Endothelial cell (in vitro differentiated cells): ENCODE measurements at regions not wholly inside any gene's neighbourhood (a gene's known extent, or its start where the extent isn't known, plus 50 kb on each side); places are given as distances from the start of the nearest gene placed in this dataset.

Experiments used
- DNase-seq: peaks from one replicate; pipeline ENCODE4 v3.0.0; 2021; ENCODE audit warnings: low spot score
- H3K27ac Mint-ChIP-seq: one replicate; pipeline ENCODE4 v1.8.0; 2021; ENCODE audit warnings: mixed read lengths, inconsistent platforms; ENCODE audit not compliant: unreplicated experiment
- H3K27me3 Mint-ChIP-seq: one replicate; pipeline ENCODE4 v1.8.0; 2021; ENCODE audit warnings: mild to moderate bottlenecking, moderate library complexity, mixed read lengths, inconsistent platforms; ENCODE audit not compliant: unreplicated experiment
- H3K36me3 Mint-ChIP-seq: one replicate; pipeline ENCODE4 v1.8.0; 2021; ENCODE audit warnings: mild to moderate bottlenecking, low read depth, mixed read lengths, inconsistent platforms; ENCODE audit not compliant: unreplicated experiment
- H3K4me1 Mint-ChIP-seq: one replicate; pipeline ENCODE4 v1.8.0; 2021; ENCODE audit warnings: mild to moderate bottlenecking, mixed read lengths, inconsistent platforms; ENCODE audit not compliant: unreplicated experiment
- H3K4me3 Mint-ChIP-seq: one replicate; pipeline ENCODE4 v1.8.0; 2021; ENCODE audit warnings: mild to moderate bottlenecking, mixed read lengths, inconsistent platforms; ENCODE audit not compliant: unreplicated experiment
- H3K9me3 Mint-ChIP-seq: one replicate; pipeline ENCODE4 v1.8.0; 2021; ENCODE audit warnings: mixed read lengths, inconsistent platforms; ENCODE audit not compliant: unreplicated experiment
- CTCF ChIP-seq: fragments of 200-600 bp; sonication (generic); IDR thresholded peaks from one replicate; pipeline ENCODE4 v1.5.0; 2021; ENCODE audit warnings: antibody characterized with exemption; ENCODE audit not compliant: unreplicated experiment

- TF ChIP-seq CTCF = no peak
- no peak overlapping the region for H3K27ac Mint-ChIP-seq
- no peaks in the 10 kb centered on the region for H3K4me1 Mint-ChIP-seq
- DNase-seq = no peak
- H3K27me3 Mint-ChIP-seq = no peaks in the 10 kb centered on the region
- H3K9me3 Mint-ChIP-seq = no peaks in the 10 kb centered on the region
- H3K4me3 Mint-ChIP-seq = no peak overlapping the region
- H3K36me3 Mint-ChIP-seq = no peaks in the 10 kb centered on the region
Observed at GRCh38 chr3:73846951-73847350, 222.2 kb upstream of the PDZRN3 start.

GRCh38 chr3:73839032-73839431, 214.3 kb upstream of the PDZRN3 start:
- peaks cover 1% of the 10 kb centered on the region for H3K27me3 Mint-ChIP-seq
- DNase-seq = no peak
- H3K27ac Mint-ChIP-seq = no peak overlapping the region
- no peaks in the 10 kb centered on the region for H3K36me3 Mint-ChIP-seq
- H3K9me3 Mint-ChIP-seq = peaks cover 4% of the 10 kb centered on the region
- no peak for TF ChIP-seq CTCF
- no peaks in the 10 kb centered on the region for H3K4me1 Mint-ChIP-seq
- H3K4me3 Mint-ChIP-seq = no peak overlapping the region

GRCh38 chr3:73835945-73836344, 211.2 kb upstream of the PDZRN3 start:
- no peaks in the 10 kb centered on the region for H3K4me1 Mint-ChIP-seq
- TF ChIP-seq CTCF = no peak
- no peak for DNase-seq
- no peak overlapping the region for H3K27ac Mint-ChIP-seq
- no peak overlapping the region for H3K4me3 Mint-ChIP-seq
- peaks cover 4% of the 10 kb centered on the region for H3K9me3 Mint-ChIP-seq
- H3K36me3 Mint-ChIP-seq = no peaks in the 10 kb centered on the region
- peaks cover 1% of the 10 kb centered on the region for H3K27me3 Mint-ChIP-seq

GRCh38 chr3:73832426-73832825, 207.7 kb upstream of the PDZRN3 start:
- Mint-ChIP-seq H3K4me3 (no peak overlapping the region), H3K27ac (no peak overlapping the region), H3K36me3 (no peaks in the 10 kb centered on the region), H3K27me3 (peaks cover 1% of the 10 kb centered on the region), H3K4me1 (no peaks in the 10 kb centered on the region), H3K9me3 (peaks cover 4% of the 10 kb centered on the region)
- no peak for TF ChIP-seq CTCF
- DNase-seq = no peak

GRCh38 chr3:73828348-73828747, 203.6 kb upstream of the PDZRN3 start:
- TF ChIP-seq CTCF = no peak
- no peaks in the 10 kb centered on the region for H3K36me3 Mint-ChIP-seq
- DNase-seq = no peak
- no peaks in the 10 kb centered on the region for H3K27me3 Mint-ChIP-seq
- H3K27ac Mint-ChIP-seq = no peak overlapping the region
- no peak overlapping the region for H3K4me3 Mint-ChIP-seq
- no peaks in the 10 kb centered on the region for H3K9me3 Mint-ChIP-seq
- H3K4me1 Mint-ChIP-seq = no peaks in the 10 kb centered on the region
